HCT116 (cell line): ENCODE measurements at regions not wholly inside any gene's neighbourhood (a gene's known extent, or its start where the extent isn't known, plus 50 kb on each side); places are given as distances from the start of the nearest gene placed in this dataset.

Source experiments
- ATAC-seq: fragments of 200-7000 bp; cut with Tn5 transposase; 2 replicates; pipeline ENCODE4 v1.9.1; 2020; ENCODE audit warnings: mild to moderate bottlenecking, moderate library complexity
- BruUV-seq: library from RNA; stranded (reverse); fragments of 400-500 nt; replicated peaks from 2 replicates; lab custom pipeline; 2021; lab: Mats Ljungman, UMichigan
- CTCF ChIA-PET: fragments of 300-600 bp; sonication (Branson Sonifier 250); formaldehyde crosslinking; loops from one replicate; lab custom pipeline; 2021; ENCODE audit warnings: antibody characterized with exemption; lab: Charles Lee
- POLR2A ChIA-PET: fragments of 300-600, 350-600 bp; sonication (Branson Sonifier 250); formaldehyde crosslinking; loops from one replicate; lab custom pipeline; 2021; ENCODE audit warnings: antibody characterized with exemption; lab: Charles Lee
- RAD21 ChIA-PET, 2 experiments: fragments of 300-600 bp; sonication (Branson Sonifier 250); formaldehyde crosslinking; loops; one replicate each; lab custom pipeline; 2023; ENCODE audit warnings: low total read pairs in 2 of 2; ENCODE audit not compliant: uncharacterized antibody in 2 of 2, unreplicated experiment in 2 of 2, low non-redundant PET in 1 of 2; lab: Charles Lee
- DNase-seq: peaks from one replicate; pipeline ENCODE4 v3.0.0-alpha.2; 2010; ENCODE audit warnings: low read depth, low spot score
- H2AFZ ChIP-seq: fragments of 200-600 bp; shearing (Covaris generic), sonication (generic); 2 replicates; pipeline ENCODE4 v1.6.1; 2017; ENCODE audit warnings: low read depth, mixed run types, mixed read lengths, antibody characterized with exemption, low read length; ENCODE audit not compliant: poor library complexity, severe bottlenecking
- H3K27ac ChIP-seq: 2 replicates; pipeline ENCODE4 v1.5.1; 2012; ENCODE audit warnings: low read depth, low read length
- H3K27me3 ChIP-seq: fragments of 200-600 bp; sonication (generic); 2 replicates; pipeline ENCODE4 v1.6.1; 2016; ENCODE audit warnings: mixed run types, low read length, mixed read lengths; ENCODE audit not compliant: insufficient read depth
- H3K36me3 ChIP-seq, 2 experiments: fragments of 200-500 bp in 1 of 2; fragments of 200-600 bp in 1 of 2; sonication (Bioruptor generic) in 1 of 2; sonication (generic) in 1 of 2; 2 replicates each; pipeline versions ENCODE4 v1.5.1 to v1.6.1; 2014 to 2016; ENCODE audit warnings: low read length in 2 of 2, inconsistent platforms in 1 of 2, mixed read lengths in 1 of 2, mixed run types in 1 of 2; ENCODE audit not compliant: insufficient read depth in 2 of 2, control insufficient read depth in 1 of 2
- H3K4me1 ChIP-seq, 2 experiments: fragments of 200-600 bp in 1 of 2; sonication (generic) in 1 of 2; 2 replicates each; pipeline versions ENCODE4 v1.5.1 to v1.6.1; 2012 to 2017; ENCODE audit warnings: low read length in 2 of 2, inconsistent platforms in 1 of 2, mild to moderate bottlenecking in 1 of 2, mixed read lengths in 1 of 2, mixed run types in 1 of 2, moderate library complexity in 1 of 2; ENCODE audit not compliant: insufficient read depth in 2 of 2, control insufficient read depth in 1 of 2
- H3K4me2 ChIP-seq: fragments of 200-600 bp; sonication (generic); 2 replicates; pipeline ENCODE4 v1.6.1; 2017; ENCODE audit warnings: mixed run types, low read length, mixed read lengths
- H3K4me3 ChIP-seq, 2 experiments: fragments of 200-600 bp in 1 of 2; sonication (generic) in 1 of 2; replicated peaks in 1 of 2; 2 replicates each; pipeline ENCODE4 v1.5.1; 2011 to 2016; ENCODE audit warnings: low read length in 2 of 2, control low read depth in 1 of 2, low read depth in 1 of 2, mild to moderate bottlenecking in 1 of 2, mixed read lengths in 1 of 2, mixed run types in 1 of 2
- H3K79me2 ChIP-seq: fragments of 200-600 bp; sonication (generic); 2 replicates; pipeline ENCODE4 v1.6.1; 2017; ENCODE audit warnings: mild to moderate bottlenecking, mixed run types, low read length, moderate library complexity, mixed read lengths; ENCODE audit not compliant: insufficient read depth
- H3K9ac ChIP-seq: fragments of 200-600 bp; sonication (generic); 2 replicates; pipeline ENCODE4 v1.6.1; 2016; ENCODE audit warnings: low read length, mixed read lengths
- H3K9me2 ChIP-seq: fragments of 200-600 bp; sonication (generic), shearing (Covaris generic); 2 replicates; pipeline ENCODE4 v1.6.1; 2017; ENCODE audit warnings: mixed run types, mild to moderate bottlenecking, moderate library complexity; ENCODE audit not compliant: insufficient read depth
- H3K9me3 ChIP-seq, 2 experiments: fragments of 200-500 bp in 1 of 2; fragments of 200-600 bp in 1 of 2; sonication (Bioruptor generic) in 1 of 2; sonication (generic) in 1 of 2; 2 replicates each; pipeline ENCODE4 v1.6.1; 2014 to 2017; ENCODE audit warnings: low read length in 2 of 2, mixed read lengths in 2 of 2, inconsistent platforms in 1 of 2, low read depth in 1 of 2, mild to moderate bottlenecking in 1 of 2, mixed run types in 1 of 2, moderate library complexity in 1 of 2; ENCODE audit not compliant: control insufficient read depth in 1 of 2, insufficient read depth in 1 of 2
- H4K20me1 ChIP-seq: fragments of 200-600 bp; sonication (generic), shearing (Covaris generic); 2 replicates; pipeline ENCODE4 v1.6.1; 2017; ENCODE audit warnings: mixed run types, mild to moderate bottlenecking, moderate library complexity; ENCODE audit not compliant: insufficient read depth
- CBX3 ChIP-seq: IDR thresholded peaks from 2 replicates; pipeline ENCODE4 v1.6.1; 2012; ENCODE audit warnings: low read depth
- CEBPB ChIP-seq: IDR thresholded peaks from 2 replicates; pipeline ENCODE4 v1.6.1; 2012; ENCODE audit warnings: low read depth
- ELF1 ChIP-seq: IDR thresholded peaks from 2 replicates; pipeline ENCODE4 v1.6.1; 2012; ENCODE audit warnings: low read depth, borderline replicate concordance
- EZH2 ChIP-seq: fragments of 200-600 bp; sonication (generic); IDR thresholded peaks from 2 replicates; pipeline ENCODE4 v1.6.1; 2017; ENCODE audit warnings: antibody characterized with exemption, mixed run types
- EZH2phosphoT487 ChIP-seq: fragments of 200-600 bp; IDR thresholded peaks from 2 replicates; pipeline ENCODE4 v1.6.1; 2018; ENCODE audit warnings: antibody characterized with exemption, borderline replicate concordance
- FOSL1 ChIP-seq: IDR thresholded peaks from 2 replicates; pipeline ENCODE4 v1.6.1; 2012; ENCODE audit warnings: low read depth
- POLR2A ChIP-seq: IDR thresholded peaks from 2 replicates; pipeline ENCODE4 v1.7.0; 2011; ENCODE audit warnings: borderline replicate concordance; ENCODE audit not compliant: insufficient read depth, insufficient read length; ENCODE audit errors: extremely low read depth
- POLR2AphosphoS5 ChIP-seq: IDR thresholded peaks from 2 replicates; pipeline ENCODE4 v1.6.1; 2011; ENCODE audit warnings: mild to moderate bottlenecking, low read depth, low read length, moderate library complexity
- RAD21 ChIP-seq: IDR thresholded peaks from 2 replicates; pipeline ENCODE4 v1.6.1; 2012; ENCODE audit warnings: low read depth, mild to moderate bottlenecking
- TCF7L2 ChIP-seq: IDR thresholded peaks from 2 replicates; pipeline ENCODE4 v1.7.0; 2011; ENCODE audit warnings: borderline replicate concordance, inconsistent platforms; ENCODE audit not compliant: insufficient read depth, insufficient read length; ENCODE audit errors: extremely low read depth
- intact Hi-C: fragments of 100-400 bp; cut with micrococcal nuclease; formaldehyde crosslinking; loops from 2 replicates; pipeline ENCODE4 v1.10.0; 2022
- TF ChIP-seq, protein P1 (sequence below), 3 experiments: fragments of 200-600 bp in 1 of 3; sonication (generic) in 1 of 3; IDR thresholded peaks in 2 of 3; conservative IDR thresholded peaks in 1 of 3; 2 replicates each; pipeline ENCODE4 v1.5.1; 2012 to 2017; ENCODE audit warnings: low read depth in 2 of 3, low read length in 2 of 3, antibody characterized with exemption in 1 of 3, borderline replicate concordance in 1 of 3, control low read depth in 1 of 3, mild to moderate bottlenecking in 1 of 3, mixed read lengths in 1 of 3, mixed run types in 1 of 3, moderate library complexity in 1 of 3; ENCODE audit not compliant: insufficient read depth in 1 of 3
- TF ChIP-seq, protein P2 (sequence below): IDR thresholded peaks from 2 replicates; pipeline ENCODE4 v1.6.1; 2012; ENCODE audit warnings: low read depth

DNA sequence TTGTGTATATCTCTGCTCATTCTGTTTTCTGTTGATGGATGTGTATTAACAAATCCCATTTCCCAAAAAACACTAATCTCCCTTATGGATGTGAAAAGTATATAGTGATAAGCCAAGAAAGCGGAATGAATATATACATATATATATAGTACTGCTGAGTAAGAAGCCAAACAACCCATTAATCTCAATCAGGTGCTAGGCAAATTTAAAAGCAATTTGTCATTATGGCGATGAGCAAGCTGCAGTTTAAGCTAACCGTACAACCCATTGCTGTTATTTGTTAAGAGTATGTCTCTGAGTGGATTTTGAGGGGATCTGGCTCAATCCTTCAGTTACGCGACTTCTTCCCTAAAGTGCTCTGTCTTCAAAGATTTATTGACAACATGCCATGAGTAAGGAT is 640.4 kb upstream of the ARRDC3 start:
- H3K36me3 ChIP-seq = no peaks in the 10 kb centered on the region
- no peak overlapping the region for H3K4me3 ChIP-seq
- ChIA-PET CTCF (no interaction called here), POLR2A (no interaction called here), RAD21 (no interaction called here)
- intact Hi-C loops = no loop called here
- H3K9me2 ChIP-seq = no peaks in the 10 kb centered on the region
- no peak overlapping the region for H3K9ac ChIP-seq
- peaks cover 8 to 16% of the 10 kb centered on the region in 2 experiments for H3K4me1 ChIP-seq
- no peak for ATAC-seq
- H3K27me3 ChIP-seq = no peaks in the 10 kb centered on the region
- H2AFZ ChIP-seq = no peak overlapping the region
- no peaks in the 10 kb centered on the region for H3K79me2 ChIP-seq
- H3K4me2 ChIP-seq = no peak overlapping the region
- TF ChIP-seq TCF7L2 = no peak
- TF ChIP-seq ELF1 = no peak
- no peak for TF ChIP-seq POLR2AphosphoS5
- no peak for TF ChIP-seq CEBPB
- TF ChIP-seq FOSL1 = no peak
- no peak for TF ChIP-seq RAD21
- TF ChIP-seq, protein P1, sequence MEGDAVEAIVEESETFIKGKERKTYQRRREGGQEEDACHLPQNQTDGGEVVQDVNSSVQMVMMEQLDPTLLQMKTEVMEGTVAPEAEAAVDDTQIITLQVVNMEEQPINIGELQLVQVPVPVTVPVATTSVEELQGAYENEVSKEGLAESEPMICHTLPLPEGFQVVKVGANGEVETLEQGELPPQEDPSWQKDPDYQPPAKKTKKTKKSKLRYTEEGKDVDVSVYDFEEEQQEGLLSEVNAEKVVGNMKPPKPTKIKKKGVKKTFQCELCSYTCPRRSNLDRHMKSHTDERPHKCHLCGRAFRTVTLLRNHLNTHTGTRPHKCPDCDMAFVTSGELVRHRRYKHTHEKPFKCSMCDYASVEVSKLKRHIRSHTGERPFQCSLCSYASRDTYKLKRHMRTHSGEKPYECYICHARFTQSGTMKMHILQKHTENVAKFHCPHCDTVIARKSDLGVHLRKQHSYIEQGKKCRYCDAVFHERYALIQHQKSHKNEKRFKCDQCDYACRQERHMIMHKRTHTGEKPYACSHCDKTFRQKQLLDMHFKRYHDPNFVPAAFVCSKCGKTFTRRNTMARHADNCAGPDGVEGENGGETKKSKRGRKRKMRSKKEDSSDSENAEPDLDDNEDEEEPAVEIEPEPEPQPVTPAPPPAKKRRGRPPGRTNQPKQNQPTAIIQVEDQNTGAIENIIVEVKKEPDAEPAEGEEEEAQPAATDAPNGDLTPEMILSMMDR (IDR thresholded peaks at IDR 0.05 in 2 of 3, conservative IDR thresholded peaks at IDR 0.05 in 1 of 3; ENCODE audit: borderline replicate concordance in 1 of 3, insufficient read depth in 1 of 3, low read depth in 2 of 3, low read length in 2 of 3) = no peak
- TF ChIP-seq EZH2 = no peak
- TF ChIP-seq CBX3 = no peak
- no peak for TF ChIP-seq EZH2phosphoT487
- TF ChIP-seq, protein P2, sequence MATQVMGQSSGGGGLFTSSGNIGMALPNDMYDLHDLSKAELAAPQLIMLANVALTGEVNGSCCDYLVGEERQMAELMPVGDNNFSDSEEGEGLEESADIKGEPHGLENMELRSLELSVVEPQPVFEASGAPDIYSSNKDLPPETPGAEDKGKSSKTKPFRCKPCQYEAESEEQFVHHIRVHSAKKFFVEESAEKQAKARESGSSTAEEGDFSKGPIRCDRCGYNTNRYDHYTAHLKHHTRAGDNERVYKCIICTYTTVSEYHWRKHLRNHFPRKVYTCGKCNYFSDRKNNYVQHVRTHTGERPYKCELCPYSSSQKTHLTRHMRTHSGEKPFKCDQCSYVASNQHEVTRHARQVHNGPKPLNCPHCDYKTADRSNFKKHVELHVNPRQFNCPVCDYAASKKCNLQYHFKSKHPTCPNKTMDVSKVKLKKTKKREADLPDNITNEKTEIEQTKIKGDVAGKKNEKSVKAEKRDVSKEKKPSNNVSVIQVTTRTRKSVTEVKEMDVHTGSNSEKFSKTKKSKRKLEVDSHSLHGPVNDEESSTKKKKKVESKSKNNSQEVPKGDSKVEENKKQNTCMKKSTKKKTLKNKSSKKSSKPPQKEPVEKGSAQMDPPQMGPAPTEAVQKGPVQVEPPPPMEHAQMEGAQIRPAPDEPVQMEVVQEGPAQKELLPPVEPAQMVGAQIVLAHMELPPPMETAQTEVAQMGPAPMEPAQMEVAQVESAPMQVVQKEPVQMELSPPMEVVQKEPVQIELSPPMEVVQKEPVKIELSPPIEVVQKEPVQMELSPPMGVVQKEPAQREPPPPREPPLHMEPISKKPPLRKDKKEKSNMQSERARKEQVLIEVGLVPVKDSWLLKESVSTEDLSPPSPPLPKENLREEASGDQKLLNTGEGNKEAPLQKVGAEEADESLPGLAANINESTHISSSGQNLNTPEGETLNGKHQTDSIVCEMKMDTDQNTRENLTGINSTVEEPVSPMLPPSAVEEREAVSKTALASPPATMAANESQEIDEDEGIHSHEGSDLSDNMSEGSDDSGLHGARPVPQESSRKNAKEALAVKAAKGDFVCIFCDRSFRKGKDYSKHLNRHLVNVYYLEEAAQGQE = no peak
- no peak for TF ChIP-seq POLR2A
- no peaks in the 10 kb centered on the region for H3K9me3 ChIP-seq
- DNase-seq = no peak
- no peak overlapping the region for H3K27ac ChIP-seq
- no peaks in the 10 kb centered on the region for H4K20me1 ChIP-seq
- no TSS peak for BruUV-seq
